GM12891 (cell line): ENCODE measurements at regions not wholly inside any gene's neighbourhood (a gene's known extent, or its start where the extent isn't known, plus 50 kb on each side); places are given as distances from the start of the nearest gene placed in this dataset.

ENCODE experiments used
- DNase-seq: peaks from one replicate; pipeline ENCODE4 v3.0.0; 2011; ENCODE audit warnings: low spot score; ENCODE audit not compliant: insufficient read length
- FAIRE-seq: peaks from 2 replicates; lab custom pipeline; 2011; peaks lifted over from hg19 to GRCh38; lab: Jason Lieb, UNC
- PAX5 ChIP-seq: IDR thresholded peaks from 2 replicates; pipeline ENCODE4 v1.6.1; 2011; ENCODE audit warnings: low read length, moderate library complexity, mild to moderate bottlenecking; ENCODE audit not compliant: insufficient read depth, severe bottlenecking
- POLR2A ChIP-seq: IDR thresholded peaks from 2 replicates; pipeline ENCODE4 v1.6.1; 2011; ENCODE audit warnings: low read depth, low read length, control low read depth
- POLR2AphosphoS5 ChIP-seq: IDR thresholded peaks from 2 replicates; pipeline ENCODE4 v1.6.1; 2011; ENCODE audit warnings: low read depth, low read length, control low read depth
- POU2F2 ChIP-seq: IDR thresholded peaks from 2 replicates; pipeline ENCODE4 v1.6.1; 2011; ENCODE audit warnings: low read depth, mild to moderate bottlenecking, control low read depth, low read length, moderate library complexity
- SPI1 ChIP-seq: IDR thresholded peaks from 2 replicates; pipeline ENCODE4 v1.6.1; 2011; ENCODE audit warnings: low read depth, low read length, control low read depth
- TAF1 ChIP-seq: IDR thresholded peaks from 2 replicates; pipeline ENCODE4 v1.6.1; 2011; ENCODE audit warnings: low read depth, low read length, control low read depth

GRCh38 chr6:156617376-156617775 is 159.8 kb upstream of the ARID1B start:
- DNase-seq (no peak), FAIRE-seq (no peak)
- TF ChIP-seq POU2F2 (no peak), PAX5 (no peak), POLR2AphosphoS5 (no peak), POLR2A (no peak), TAF1 (no peak), SPI1 (no peak)

GRCh38 chr6:156616495-156616894 is 160.7 kb upstream of the ARID1B start:
- TF ChIP-seq POU2F2: no peak
- TF ChIP-seq POLR2AphosphoS5: no peak
- no peak for TF ChIP-seq SPI1
- DNase-seq (no peak), FAIRE-seq (no peak)

GRCh38 chr6:156613996-156614395 is 163.2 kb upstream of the ARID1B start:
- no peak for DNase-seq
- no peak for TF ChIP-seq POLR2A
- no peak for FAIRE-seq

GRCh38 chr6:156612361-156612760 is 164.8 kb upstream of the ARID1B start:
- no peak for TF ChIP-seq POLR2AphosphoS5
- FAIRE-seq (no peak), DNase-seq (no peak)

- TF ChIP-seq SPI1 (no peak), POU2F2 (no peak), TAF1 (no peak), POLR2A (no peak), PAX5 (no peak)
- FAIRE-seq: no peak
- DNase-seq: no peak
Measured at GRCh38 chr6:156602066-156602385, 175.2 kb upstream of the ARID1B start.

- FAIRE-seq (no peak), DNase-seq (no peak)
- TF ChIP-seq POLR2AphosphoS5: no peak
- TF ChIP-seq PAX5: no peak
- TF ChIP-seq POLR2A: no peak
- no peak for TF ChIP-seq SPI1
- TF ChIP-seq POU2F2: no peak
- no peak for TF ChIP-seq TAF1
Measured at GRCh38 chr6:156601152-156602065, 175.8 kb upstream of the ARID1B start.

- no peak for FAIRE-seq
- TF ChIP-seq TAF1: no peak
- no peak for TF ChIP-seq POLR2AphosphoS5
- no peak for TF ChIP-seq POU2F2
- no peak for TF ChIP-seq SPI1
- no peak for TF ChIP-seq POLR2A
- no peak for TF ChIP-seq PAX5
- DNase-seq: no peak
Measured at GRCh38 chr6:156600678-156601077, 176.5 kb upstream of the ARID1B start.

GRCh38 chr6:156599978-156600590 is 177.1 kb upstream of the ARID1B start:
- no peak for FAIRE-seq
- TF ChIP-seq PAX5 (no peak), POLR2A (no peak), TAF1 (no peak), SPI1 (no peak), POU2F2 (no peak), POLR2AphosphoS5 (no peak)

GRCh38 chr6:156599366-156599765 is 177.8 kb upstream of the ARID1B start:
- TF ChIP-seq TAF1: no peak
- no peak for TF ChIP-seq POLR2A
- no peak for TF ChIP-seq POU2F2
- TF ChIP-seq SPI1: no peak
- TF ChIP-seq POLR2AphosphoS5: no peak
- no peak for TF ChIP-seq PAX5
- FAIRE-seq (no peak), DNase-seq (no peak)

More at GRCh38 chr6:156599978-156600590, 177.1 kb upstream of the ARID1B start:
- DNase-seq: no peak

- DNase-seq (no peak), FAIRE-seq (no peak)
- TF ChIP-seq PAX5 (no peak), POLR2A (no peak), SPI1 (no peak), POU2F2 (no peak), POLR2AphosphoS5 (no peak), TAF1 (no peak)
Measured at GRCh38 chr6:156598855-156599180, 178.4 kb upstream of the ARID1B start.
